ENCODE measurements at regions not wholly inside any gene's neighbourhood (a gene's known extent, or its start where the extent isn't known, plus 50 kb on each side); places are given as distances from the start of the nearest gene placed in this dataset.

DNA sequence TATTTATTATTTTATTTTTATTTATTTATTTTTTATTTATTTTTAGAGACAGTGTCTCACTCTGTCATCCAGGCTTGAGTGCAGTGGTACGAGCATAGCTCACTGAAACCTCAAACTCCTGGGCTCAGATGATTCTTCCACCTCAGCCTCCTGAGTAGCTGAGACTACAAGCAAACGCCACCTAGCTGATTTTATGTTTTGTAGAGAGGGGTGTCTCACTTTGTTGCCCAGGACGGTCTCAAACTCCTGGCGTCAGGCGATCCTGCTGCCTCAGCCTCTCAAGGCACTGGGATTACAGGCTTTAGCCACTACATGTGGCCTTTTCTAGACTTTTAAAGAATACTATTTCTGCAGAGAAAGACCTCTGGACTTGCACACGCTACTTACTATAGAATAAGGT, 61.3 kb upstream of the C1orf53 start:
- TF ChIP-seq POLR2A (IDR thresholded peaks at IDR 0.05), result no peak
- no peak for TF ChIP-seq CTCF (IDR thresholded peaks at IDR 0.05)
